ENCODE measurements at regions not wholly inside any gene's neighbourhood (a gene's known extent, or its start where the extent isn't known, plus 50 kb on each side); places are given as distances from the start of the nearest gene placed in this dataset.

DNA sequence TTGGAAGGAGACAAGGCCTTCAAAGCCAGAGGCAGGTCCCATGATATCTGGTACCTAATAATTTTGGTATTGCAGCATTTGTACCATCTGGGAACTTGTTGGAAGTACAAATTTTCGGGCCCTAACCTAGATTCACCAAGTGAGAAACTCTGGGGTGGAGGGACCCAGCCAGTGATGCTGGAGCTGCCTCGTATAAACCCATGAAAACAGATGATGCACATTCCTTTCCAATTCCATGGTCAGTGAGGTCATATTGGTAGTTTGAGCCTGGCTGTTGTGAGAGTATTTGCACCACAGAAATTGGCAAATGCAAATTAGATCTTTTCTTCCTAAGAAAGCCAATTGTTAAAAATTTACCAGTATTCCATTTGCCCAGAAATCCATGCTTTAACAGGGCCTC lies 269.6 kb upstream of the PLXNA2 start:
- no peak for DNase-seq (ENCODE audit: low spot score)

DNA sequence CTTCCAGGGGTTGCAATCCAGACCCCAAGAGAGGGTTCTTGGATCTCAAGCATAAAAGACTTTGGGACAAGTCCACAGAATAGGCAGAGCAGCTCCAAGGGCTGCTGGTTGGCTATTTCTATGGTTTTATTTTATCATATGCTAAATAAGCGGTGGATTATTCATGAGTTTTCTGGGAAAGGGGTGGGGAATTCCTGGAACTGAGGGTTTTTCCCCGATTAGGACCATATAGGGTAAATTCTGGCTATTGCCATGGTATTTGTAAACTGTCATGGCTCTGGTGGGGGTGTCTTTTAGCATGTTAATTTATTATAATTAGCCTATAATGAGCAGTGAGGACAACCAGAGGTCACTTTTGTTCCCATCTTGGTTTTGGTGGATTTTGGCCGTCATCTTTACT lies 270.9 kb upstream of the PLXNA2 start:
- no peak for DNase-seq (ENCODE audit: low spot score)

DNA sequence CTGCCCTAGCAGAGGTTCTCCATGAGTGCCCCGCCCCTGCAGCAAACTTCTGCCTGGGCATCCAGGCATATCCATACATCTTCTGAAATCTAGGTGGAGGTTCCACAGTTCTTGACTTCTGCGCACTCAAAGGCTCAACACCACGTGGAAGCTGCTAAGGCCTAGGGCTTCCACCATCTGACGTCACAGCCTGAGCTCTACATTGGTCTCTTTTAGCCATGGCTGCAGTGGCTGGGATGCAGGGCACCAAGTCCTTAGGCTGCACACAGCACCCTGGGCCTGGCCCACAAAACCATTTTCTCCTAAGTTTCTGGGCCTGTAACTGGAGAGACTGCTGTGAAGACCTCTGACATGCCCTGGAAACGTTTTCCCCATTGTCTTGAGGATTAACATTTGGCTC lies 272.6 kb upstream of the PLXNA2 start:
- DNase-seq (ENCODE audit: low spot score): no peak

DNA sequence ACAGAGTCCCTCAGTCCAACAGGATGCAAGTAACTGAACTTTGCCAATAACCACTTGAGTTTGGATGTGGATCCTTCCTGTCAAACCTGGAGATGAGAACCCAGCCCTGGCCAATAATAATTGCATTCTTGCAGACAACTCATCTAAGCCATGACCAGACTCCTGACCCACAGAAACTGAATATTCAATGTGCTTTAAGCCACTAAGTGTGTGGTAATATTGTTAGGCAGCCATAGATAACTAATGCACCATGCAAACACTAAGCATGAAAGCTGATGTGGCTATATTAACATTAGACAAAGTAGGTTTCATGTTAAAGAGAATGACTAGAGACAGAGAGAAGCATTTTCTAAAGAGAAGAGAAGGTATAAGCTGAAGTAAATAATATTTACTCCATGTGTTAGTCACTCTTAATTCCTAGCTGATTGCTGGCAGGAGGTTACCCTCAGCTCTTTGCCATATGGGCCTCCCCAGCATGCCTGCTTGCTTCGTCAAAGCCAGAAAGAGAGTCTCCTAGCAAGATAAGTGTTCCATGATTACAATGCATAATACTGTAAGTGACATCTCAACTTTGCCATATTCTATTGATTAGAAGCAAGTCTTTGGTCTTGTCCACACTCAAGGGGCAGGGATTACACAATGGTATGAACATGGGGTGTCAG lies 276.4 kb upstream of the PLXNA2 start:
- no peak for DNase-seq (ENCODE audit: low spot score)

DNA sequence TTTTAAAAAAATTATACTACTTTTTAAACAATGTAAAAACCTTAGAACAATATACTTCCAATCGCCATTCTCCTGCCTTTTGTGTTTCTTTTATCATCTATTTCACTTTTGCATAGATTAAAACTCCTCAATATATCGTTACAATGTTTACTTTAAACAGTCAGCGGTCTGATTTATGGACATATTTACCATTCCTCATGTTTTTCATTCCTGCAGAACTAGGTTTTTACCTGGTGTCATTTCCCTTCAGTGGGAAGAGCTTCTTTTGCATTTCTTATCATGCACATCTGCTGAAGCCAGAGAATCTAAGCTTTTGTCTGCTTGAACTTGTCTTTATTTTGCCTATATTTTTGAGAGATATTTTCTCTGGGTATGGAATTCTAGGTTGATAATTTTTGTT lies 277.4 kb upstream of the PLXNA2 start:
- no peak for DNase-seq (ENCODE audit: low spot score)

DNA sequence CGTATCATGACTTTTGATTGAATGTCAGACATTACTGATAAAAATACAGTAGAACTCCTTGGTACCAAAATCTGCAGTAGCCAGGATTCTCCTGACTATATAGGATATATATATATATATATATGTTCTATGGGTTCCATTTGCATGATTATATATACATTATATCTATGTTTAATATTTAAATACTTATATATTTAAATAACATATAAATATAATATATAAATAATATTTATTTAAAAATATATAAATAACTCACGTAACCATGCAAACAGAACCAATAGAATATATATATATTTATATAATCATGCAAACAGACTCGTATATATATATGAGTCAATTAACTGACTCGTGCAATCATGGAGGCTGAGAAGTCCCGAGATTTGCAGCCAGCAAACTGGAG lies 278.8 kb upstream of the PLXNA2 start:
- no peak for DNase-seq (ENCODE audit: low spot score)

DNA sequence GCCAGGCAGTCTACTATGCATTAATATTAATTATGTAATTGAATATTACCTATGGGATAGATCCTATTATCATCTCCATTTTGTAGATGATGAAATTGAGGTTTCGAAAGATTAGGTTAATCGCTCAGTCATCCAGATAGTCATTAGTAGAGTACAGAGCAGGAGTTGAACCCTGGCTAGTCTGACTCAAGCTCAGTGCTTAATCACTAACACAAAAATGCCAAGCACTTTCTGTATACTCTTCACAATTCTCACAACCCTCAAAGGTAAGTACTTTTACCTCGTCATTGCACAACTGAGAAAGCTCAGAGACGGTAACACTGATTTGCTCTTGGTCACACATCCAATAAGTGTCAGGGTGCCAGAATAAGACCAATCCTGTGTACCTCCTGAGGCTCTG lies 280.2 kb upstream of the PLXNA2 start:
- no peak for DNase-seq (ENCODE audit: low spot score)

DNA sequence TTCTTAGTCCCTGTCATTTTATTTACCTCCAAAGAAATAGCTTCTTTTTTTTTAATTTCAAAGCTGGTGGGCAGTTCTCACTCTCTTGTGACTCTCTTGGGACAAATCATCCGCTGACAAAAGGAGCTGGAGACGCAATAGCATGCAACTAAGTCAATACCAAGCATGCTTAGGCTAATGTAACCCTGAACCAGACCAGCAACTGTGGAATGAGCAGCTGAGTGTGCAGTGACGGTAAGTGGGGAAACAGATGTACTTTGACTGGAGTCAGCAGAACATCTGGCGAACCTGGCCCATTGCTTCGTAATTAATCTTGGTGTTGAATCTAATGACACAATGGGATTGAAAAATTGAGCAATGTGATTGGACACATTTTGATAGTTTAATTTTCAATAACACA lies 280.7 kb upstream of the PLXNA2 start:
- DNase-seq (ENCODE audit: low spot score): no peak

DNA sequence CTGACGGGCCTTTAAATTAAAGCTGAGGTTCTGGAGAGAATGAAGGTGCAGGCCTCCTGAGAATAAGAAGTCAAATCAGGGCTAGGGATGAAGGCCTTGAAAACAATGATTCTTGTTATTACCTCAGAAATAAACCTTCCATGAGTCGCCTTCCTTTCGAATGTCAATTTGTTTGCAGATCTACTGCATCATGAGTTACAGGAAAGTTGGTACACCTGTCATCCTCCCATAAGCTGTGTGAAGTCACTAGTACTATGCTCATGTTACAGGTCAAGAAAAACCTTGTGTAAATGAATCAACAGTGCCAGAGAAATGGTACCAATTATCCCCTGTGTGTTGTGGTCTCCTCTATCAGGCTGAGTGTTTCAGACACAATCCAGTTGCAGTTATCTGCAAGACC lies 281.2 kb upstream of the PLXNA2 start:
- DNase-seq (ENCODE audit: low spot score): no peak

DNA sequence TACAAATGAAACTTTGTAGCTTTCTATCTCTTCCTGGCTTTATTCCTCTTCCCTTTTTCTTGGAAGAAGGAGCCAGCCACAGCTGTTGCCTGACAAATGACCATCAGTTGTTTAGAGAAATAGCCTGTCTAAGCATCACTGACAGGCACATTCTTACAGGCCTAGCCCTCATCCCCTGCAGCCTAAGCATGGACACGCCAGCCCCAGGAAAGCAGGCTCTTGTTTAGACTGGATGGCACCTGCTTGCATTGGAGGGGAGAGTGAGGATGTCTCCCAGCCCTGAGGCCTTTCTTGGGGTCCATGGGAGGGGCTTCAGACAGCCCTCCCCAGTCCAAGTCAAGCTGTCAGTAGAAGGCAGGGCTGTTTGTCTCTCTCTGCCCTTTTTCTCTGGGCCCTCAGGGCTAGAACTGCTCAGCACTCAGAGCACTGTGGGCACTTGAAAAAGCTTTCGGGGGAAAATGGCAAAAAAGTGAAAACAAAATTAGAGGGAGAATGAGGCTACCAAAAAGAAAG lies 282.5 kb upstream of the PLXNA2 start:
- no peak for DNase-seq (ENCODE audit: low spot score)

DNA sequence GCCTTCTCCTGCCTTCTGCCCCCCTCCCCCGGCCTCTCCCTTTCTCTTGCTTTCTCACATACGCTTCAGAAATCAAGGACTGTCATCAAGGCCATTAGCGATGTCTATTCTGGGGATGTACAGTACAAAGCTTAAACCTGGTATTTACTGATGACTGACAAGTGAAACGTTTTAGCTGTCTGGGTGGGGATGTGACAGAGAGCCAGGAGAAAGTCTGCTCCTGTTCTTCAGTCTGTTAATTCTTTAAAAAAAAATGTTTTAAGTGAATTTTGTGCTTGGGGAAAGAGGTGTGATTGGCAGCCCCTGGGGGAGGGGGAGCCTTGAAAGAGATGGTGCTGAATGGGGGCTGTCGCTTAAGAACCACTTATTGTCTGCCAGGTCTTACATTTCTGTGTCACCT lies 283.0 kb upstream of the PLXNA2 start:
- DNase-seq (ENCODE audit: low spot score): no peak

DNA sequence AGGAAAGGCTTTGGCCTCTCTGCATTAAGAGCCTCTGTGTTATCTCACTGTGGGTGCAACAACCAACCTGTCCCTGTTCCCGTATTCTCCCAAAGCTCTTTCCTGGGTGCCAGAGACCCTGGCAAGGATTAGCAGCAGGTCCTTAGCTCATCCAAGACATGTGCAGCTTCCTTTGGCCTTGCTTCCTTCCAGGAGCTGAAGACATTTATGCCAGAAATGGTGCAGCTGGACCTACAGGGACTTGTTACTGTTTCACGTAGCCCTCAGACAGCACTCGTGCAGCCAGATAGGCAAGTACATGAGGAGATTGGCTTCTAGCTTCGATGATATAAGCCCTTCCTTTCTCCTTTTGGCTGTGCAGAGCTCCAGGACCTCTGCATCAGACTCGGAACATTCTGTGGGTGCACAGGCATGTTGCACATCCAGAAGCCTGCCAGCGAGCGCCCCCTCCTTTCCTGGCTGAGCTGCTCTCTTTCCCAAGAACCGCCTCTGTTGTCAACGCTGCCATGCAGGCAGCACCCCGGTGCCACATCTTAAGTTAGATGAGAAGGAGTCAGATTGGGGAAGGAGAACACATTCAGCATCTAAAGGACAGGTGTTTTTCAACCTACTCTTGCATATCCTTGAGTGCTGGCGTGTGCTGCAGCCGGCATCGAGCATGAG lies 284.5 kb upstream of the PLXNA2 start:
- DNase-seq (ENCODE audit: low spot score): no peak

DNA sequence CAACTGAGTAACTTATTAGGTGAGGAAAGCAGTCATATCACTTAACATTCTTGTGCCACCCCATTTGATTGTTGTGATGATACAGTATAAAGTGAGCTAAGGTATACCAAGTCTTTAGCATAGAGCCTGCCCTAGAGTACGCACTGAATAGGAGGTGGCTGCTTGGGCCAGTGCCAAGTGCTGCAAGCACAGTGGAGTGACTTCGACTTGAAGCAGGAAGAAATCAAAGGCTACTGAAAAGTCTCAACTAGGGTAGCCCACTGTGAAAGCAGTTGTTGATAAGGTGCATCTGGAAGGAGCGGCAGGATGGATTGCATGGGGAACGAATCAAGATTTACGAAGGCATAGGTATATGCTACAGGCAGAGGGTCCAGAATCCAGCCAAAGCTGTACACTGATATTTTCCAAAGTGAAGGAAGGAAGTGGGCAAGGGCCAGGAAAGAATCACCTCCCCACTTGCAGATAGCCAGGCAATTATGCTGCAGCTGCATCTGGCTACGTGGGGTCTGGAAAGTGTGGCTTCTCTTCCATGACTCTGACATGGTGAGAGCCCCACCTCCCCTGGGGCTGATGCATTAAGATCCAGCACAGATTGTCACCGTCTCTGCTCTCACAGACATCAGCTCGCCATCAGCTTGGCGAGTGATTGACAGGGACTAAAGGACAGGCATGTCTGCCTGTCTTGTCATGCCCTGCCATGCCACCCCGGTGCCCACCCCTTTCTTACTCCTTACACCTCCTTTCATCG lies 287.0 kb upstream of the PLXNA2 start:
- DNase-seq (ENCODE audit: low spot score): no peak

DNA sequence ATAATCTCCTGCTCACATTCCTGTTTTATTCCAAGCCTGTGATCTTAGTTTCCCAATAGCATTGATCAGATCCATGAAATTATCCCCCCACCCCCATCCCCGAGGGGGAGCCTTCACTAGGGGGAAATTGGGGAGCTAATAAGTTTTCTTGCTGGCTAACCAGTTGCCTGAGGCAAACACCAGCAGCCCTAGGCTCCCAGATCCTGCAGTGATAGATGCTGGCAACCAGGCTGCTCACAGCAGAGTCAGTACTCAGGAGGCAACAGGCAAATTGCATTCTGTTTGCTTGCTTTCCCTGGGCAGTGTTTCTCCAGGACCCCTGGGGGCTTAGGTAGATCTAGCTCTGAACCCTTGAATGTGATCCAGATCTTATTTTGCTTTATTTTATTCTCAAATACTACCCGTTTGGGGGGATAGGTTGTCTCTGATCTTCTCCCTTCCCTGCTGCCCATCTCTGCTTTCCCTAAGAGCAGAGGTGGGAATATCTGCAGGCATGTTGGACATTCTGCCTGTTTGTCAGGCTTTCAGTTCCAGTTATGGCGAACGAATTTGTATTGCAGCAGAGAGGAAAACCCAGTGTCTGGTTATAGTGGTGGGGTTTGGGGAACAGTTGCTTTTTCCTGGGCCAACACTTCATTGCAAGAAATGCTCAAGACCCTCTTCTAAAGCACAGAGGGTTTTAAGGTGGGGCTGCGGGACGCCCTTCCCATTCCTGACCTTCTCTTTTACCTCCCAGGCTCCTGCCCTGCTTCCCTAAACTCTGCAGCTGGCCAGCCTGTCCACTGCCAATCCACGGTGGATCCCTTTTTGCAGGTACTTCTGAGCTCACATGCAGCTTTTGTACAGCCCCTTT lies 289.8 kb upstream of the PLXNA2 start:
- no peak for DNase-seq (ENCODE audit: low spot score)

DNA sequence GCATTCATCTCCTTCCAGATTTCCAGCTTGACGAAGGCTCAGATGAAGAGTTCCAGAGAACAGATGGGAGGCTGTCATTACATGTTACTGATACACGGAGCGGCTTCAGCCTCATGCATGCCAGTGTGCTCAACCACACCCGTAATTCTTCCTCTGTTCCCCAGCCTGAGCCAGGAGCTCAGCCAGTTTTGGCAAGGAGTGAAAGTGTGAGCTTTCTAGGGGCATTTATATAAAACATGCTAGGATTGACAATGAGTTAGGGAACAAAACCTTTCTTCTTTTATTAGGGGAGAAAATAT lies 290.4 kb upstream of the PLXNA2 start:
- no peak for DNase-seq (ENCODE audit: low spot score)

DNA sequence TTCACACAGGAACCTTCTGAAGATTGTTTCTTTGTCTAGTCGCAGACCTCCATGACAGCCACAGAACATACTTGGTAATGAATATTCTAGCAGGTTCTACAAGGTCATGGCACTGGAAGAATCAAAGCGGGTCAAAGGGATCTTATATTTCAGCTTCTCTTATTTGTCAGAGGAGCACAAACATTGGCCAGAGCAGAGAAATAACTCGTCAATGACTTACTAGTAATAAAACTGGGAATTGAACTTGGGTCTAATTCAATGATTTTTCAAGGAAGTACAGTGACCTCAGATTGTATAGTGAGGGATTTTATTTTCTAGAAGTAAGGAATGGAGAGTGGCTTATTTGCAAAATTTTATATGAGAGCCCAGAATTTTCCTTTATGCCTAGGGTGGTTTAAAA lies 290.8 kb upstream of the PLXNA2 start:
- no peak for DNase-seq (ENCODE audit: low spot score)

DNA sequence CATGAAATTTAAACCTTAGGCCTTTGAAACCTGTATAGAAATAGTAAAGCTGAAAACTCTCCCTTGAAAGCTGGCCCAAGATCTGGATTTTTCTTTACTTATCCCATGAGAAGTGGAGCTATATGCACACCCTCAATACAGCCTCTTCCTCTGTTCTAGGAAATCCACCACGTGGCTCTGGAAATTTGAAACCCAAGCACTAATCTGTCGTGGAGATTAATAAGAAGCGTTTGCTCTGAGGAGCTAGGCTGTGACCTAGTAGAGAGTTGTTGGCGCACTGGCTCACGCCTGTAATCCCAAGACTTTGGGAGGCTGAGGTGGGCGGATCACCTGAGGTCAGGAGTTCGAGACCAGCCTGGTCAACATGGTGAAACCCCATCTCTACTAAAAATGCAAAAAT lies 291.3 kb upstream of the PLXNA2 start:
- DNase-seq (ENCODE audit: low spot score): no peak

DNA sequence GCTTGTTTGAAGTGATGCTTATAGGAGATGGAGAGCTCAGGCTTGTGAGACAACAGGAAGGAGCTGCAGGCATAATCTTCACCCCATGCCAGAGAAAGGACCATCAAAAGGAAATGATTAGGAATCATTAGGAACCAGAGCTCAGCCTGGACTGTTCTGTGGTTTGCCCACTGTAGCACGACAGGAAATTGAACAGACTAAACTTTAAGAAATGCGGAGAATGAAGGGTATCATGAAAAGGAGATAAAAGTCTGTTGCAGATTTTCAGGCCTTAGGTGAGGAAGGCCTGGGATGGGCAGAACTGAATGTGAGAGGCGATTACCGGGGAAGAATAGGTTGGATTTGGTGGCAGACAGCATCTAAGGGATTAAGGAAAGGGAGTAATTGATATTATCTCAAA lies 292.0 kb upstream of the PLXNA2 start:
- DNase-seq (ENCODE audit: low spot score): no peak

DNA sequence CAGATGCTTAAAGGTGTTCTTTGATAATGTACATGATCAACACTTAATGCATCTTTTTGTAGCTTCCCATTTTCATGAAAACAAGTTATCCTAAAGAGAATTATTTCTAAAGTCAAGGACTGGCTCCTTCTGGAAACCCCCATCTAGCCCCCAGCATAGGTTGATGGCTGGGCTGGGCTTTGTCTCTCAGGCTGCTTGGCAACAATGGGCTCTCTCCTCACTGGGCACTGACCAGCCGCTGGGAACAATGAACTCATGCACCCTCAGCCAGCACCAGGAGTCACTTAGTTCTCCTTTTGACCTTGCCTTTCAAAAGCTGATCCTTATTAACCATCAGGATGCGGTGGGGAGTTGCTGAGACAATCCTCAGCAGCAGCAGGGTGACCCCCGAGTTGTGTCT lies 293.0 kb upstream of the PLXNA2 start:
- no peak for DNase-seq (ENCODE audit: low spot score)

DNA sequence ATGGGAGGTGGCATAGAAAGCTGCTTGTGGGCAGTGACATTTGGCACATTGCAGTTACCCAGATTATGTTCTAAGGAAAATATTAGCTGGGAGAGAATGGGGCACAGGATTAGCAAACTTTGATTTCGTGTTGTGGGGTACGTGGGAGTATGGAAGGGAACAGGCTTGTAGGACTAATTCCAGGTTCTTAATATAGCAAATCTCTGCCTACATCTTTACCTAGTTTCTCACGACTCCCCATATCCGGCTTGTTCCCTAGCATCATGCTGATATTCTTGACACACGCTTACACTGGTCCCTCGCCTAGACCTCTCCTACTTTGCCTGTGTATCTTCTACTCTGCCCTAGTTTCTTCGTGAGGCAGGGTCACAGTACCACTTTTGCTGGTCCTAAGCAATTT lies 293.9 kb upstream of the PLXNA2 start:
- DNase-seq (ENCODE audit: low spot score): no peak

DNA sequence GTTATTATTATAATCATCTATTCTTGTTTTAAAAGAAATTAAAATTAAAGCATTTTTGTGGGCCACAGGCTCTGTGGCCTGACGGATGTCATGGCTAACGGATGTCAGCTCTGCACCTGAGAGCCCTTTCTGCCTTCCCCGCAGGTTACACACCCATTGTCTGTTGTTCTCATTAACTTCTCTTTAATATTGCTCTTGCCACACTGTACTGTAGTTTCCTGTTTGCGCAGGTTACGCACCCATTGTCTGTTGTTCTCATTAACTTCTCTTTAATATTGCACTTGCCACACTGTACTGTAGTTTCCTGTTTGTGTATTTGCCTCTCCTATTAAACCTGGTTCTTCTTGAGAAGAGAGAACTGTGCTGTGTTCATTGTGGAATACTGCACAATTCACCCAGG lies 294.4 kb upstream of the PLXNA2 start:
- DNase-seq (ENCODE audit: low spot score): no peak

DNA sequence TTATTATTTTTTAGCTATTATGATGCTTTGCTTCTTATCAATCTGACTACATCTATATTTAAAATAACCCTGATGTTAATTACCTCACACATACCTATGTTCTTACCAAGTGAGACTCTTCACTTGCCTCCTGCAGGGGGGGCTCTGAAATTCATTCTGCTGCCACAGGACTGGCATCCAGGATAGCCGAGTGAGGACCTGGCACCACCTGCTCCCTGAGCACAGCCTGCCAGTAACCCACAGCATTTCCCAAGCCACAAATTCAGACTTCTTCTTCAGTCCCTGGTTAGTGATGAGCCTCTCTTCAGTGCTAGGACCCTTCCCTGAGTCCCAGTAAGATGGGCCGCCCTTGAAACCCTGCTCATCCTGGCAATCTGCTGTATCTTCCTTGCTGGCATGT lies 296.5 kb upstream of the PLXNA2 start:
- DNase-seq (ENCODE audit: low spot score): no peak

All from germinal center (tissue), 1 donor.